KMS-11 (cell line): ENCODE measurements at regions not wholly inside any gene's neighbourhood (a gene's known extent, or its start where the extent isn't known, plus 50 kb on each side); places are given as distances from the start of the nearest gene placed in this dataset.

Source experiments
- H2AFZ ChIP-seq: fragments of 200-600 bp; sonication (generic); 2 replicates; pipeline ENCODE4 v1.6.1; 2016; ENCODE audit warnings: antibody characterized with exemption, mixed run types, low read depth
- H3K27ac ChIP-seq: fragments of 200-600 bp; sonication (generic); 2 replicates; pipeline ENCODE4 v1.6.1; 2016; ENCODE audit warnings: mild to moderate bottlenecking, mixed run types
- H3K27me3 ChIP-seq: fragments of 200-600 bp; sonication (generic); 2 replicates; pipeline ENCODE4 v1.6.1; 2017; ENCODE audit warnings: mild to moderate bottlenecking, low read depth, mixed run types, moderate library complexity; ENCODE audit not compliant: insufficient read depth
- H3K36me3 ChIP-seq: fragments of 200-600 bp; sonication (generic); 2 replicates; pipeline ENCODE4 v1.6.1; 2017; ENCODE audit warnings: mild to moderate bottlenecking, mixed run types; ENCODE audit not compliant: insufficient read depth
- H3K4me1 ChIP-seq: fragments of 200-600 bp; sonication (generic); 2 replicates; pipeline ENCODE4 v1.6.1; 2016; ENCODE audit warnings: mild to moderate bottlenecking, low read depth, mixed run types; ENCODE audit not compliant: poor library complexity, severe bottlenecking
- H3K4me2 ChIP-seq: fragments of 200-600 bp; sonication (generic); 2 replicates; pipeline ENCODE4 v1.7.0; 2016; ENCODE audit warnings: mild to moderate bottlenecking, mixed run types
- H3K4me3 ChIP-seq: fragments of 200-600 bp; sonication (generic); IDR thresholded peaks from 2 replicates; pipeline ENCODE4 v1.6.1; 2017; ENCODE audit warnings: low read depth, low read length, mixed read lengths; ENCODE audit not compliant: insufficient read depth
- H3K79me2 ChIP-seq: fragments of 200-600 bp; sonication (generic); 2 replicates; pipeline ENCODE4 v1.6.1; 2016; ENCODE audit warnings: low read depth, mixed run types; ENCODE audit not compliant: insufficient read depth
- H3K9ac ChIP-seq: fragments of 200-600 bp; sonication (generic); 2 replicates; pipeline ENCODE4 v1.6.1; 2016; ENCODE audit warnings: mild to moderate bottlenecking, mixed run types
- H4K20me1 ChIP-seq: fragments of 200-600 bp; sonication (generic); 2 replicates; pipeline ENCODE4 v1.6.1; 2016; ENCODE audit warnings: mild to moderate bottlenecking, mixed run types; ENCODE audit not compliant: insufficient read depth
- TF ChIP-seq, protein P1 (sequence below): fragments of 200-600 bp; sonication (generic); conservative IDR thresholded peaks from 2 replicates; pipeline ENCODE4 v1.6.1; 2017; ENCODE audit warnings: low read depth, mild to moderate bottlenecking, antibody characterized with exemption, low read length, moderate library complexity, mixed read lengths

GRCh38 chr9:90420211-90420610 is 222.4 kb downstream of the DIRAS2 start:
- no peaks in the 10 kb centered on the region for H3K4me1 ChIP-seq
- H4K20me1 ChIP-seq: no peaks in the 10 kb centered on the region
- no peak overlapping the region for H3K4me2 ChIP-seq
- H3K27ac ChIP-seq: no peak overlapping the region
- H3K9ac ChIP-seq: no peak overlapping the region
- TF ChIP-seq, protein P1, sequence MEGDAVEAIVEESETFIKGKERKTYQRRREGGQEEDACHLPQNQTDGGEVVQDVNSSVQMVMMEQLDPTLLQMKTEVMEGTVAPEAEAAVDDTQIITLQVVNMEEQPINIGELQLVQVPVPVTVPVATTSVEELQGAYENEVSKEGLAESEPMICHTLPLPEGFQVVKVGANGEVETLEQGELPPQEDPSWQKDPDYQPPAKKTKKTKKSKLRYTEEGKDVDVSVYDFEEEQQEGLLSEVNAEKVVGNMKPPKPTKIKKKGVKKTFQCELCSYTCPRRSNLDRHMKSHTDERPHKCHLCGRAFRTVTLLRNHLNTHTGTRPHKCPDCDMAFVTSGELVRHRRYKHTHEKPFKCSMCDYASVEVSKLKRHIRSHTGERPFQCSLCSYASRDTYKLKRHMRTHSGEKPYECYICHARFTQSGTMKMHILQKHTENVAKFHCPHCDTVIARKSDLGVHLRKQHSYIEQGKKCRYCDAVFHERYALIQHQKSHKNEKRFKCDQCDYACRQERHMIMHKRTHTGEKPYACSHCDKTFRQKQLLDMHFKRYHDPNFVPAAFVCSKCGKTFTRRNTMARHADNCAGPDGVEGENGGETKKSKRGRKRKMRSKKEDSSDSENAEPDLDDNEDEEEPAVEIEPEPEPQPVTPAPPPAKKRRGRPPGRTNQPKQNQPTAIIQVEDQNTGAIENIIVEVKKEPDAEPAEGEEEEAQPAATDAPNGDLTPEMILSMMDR: no peak
- H3K4me3 ChIP-seq: no peak overlapping the region
- no peaks in the 10 kb centered on the region for H3K36me3 ChIP-seq
- H3K79me2 ChIP-seq: no peaks in the 10 kb centered on the region
- no peak overlapping the region for H2AFZ ChIP-seq
- H3K27me3 ChIP-seq: no peaks in the 10 kb centered on the region

GRCh38 chr9:90420768-90421513 is 221.7 kb downstream of the DIRAS2 start:
- H3K27ac ChIP-seq: no peak overlapping the region
- no peaks in the 10 kb centered on the region for H3K27me3 ChIP-seq
- H3K4me1 ChIP-seq: no peaks in the 10 kb centered on the region
- H3K4me3 ChIP-seq: no peak overlapping the region
- no peaks in the 10 kb centered on the region for H3K79me2 ChIP-seq
- no peaks in the 10 kb centered on the region for H4K20me1 ChIP-seq
- H2AFZ ChIP-seq: no peak overlapping the region
- H3K9ac ChIP-seq: no peak overlapping the region
- no peak overlapping the region for H3K4me2 ChIP-seq
- no peaks in the 10 kb centered on the region for H3K36me3 ChIP-seq
- TF ChIP-seq, protein P1: no peak

DNA sequence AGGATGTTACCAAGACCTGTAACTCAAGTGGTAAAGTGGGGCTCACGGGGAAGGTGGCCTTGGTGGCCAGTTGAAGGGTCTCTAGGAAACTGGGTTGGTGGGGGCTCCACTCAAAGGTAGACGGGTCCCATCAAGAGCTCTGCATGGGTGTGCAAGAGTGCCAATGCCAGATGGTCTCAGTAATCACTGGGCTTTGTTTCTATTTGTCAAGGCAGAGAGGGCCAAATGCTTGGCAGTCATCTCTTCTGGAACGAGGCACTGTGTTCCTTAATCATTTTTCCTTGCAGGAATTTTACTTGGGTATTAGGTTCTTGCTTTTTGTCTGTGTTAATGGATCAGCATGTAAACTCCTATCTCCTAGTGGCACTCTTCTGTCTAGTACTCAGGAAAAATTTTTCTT is 220.8 kb downstream of the DIRAS2 start:
- Histone ChIP-seq H3K4me1 (no peaks in the 10 kb centered on the region), H3K27ac (no peak overlapping the region), H2AFZ (no peak overlapping the region), H3K36me3 (no peaks in the 10 kb centered on the region), H3K79me2 (no peaks in the 10 kb centered on the region), H3K27me3 (no peaks in the 10 kb centered on the region), H3K9ac (no peak overlapping the region), H4K20me1 (no peaks in the 10 kb centered on the region), H3K4me3 (no peak overlapping the region), H3K4me2 (no peak overlapping the region)
- TF ChIP-seq, protein P1: no peak

DNA sequence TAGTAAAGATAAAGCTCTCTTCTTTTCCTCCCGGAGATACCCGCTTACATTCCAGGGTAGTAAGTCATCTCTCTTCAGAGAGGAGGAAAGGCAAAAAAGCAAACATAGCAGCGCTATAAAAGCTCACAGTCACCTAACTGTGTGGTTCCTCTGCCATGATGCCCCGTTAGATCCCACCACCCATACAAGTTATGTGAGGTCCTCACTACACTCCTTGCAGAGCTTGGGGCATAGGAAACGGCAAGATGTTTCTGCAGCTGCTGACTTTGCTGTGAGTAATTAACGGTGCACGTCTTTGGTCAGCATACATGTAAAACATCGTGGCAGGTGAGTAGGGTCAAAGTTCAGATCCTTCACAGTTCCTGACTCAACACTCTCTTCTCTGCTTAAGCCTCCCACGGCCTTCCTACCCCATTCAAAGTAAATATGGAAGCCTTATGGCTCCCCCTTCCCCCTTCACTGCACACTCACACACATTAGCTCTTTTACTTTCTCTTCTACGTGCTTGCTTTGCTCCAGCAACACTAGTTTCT is 218.9 kb downstream of the DIRAS2 start:
- Histone ChIP-seq H3K9ac (no peak overlapping the region), H3K27me3 (no peaks in the 10 kb centered on the region), H3K4me1 (no peaks in the 10 kb centered on the region), H3K27ac (no peak overlapping the region), H2AFZ (no peak overlapping the region), H3K4me2 (no peak overlapping the region), H3K4me3 (no peak overlapping the region), H3K79me2 (no peaks in the 10 kb centered on the region), H3K36me3 (no peaks in the 10 kb centered on the region), H4K20me1 (no peaks in the 10 kb centered on the region)
- TF ChIP-seq, protein P1: no peak
